ENCODE measurements at regions not wholly inside any gene's neighbourhood (a gene's known extent, or its start where the extent isn't known, plus 50 kb on each side); places are given as distances from the start of the nearest gene placed in this dataset.

DNA sequence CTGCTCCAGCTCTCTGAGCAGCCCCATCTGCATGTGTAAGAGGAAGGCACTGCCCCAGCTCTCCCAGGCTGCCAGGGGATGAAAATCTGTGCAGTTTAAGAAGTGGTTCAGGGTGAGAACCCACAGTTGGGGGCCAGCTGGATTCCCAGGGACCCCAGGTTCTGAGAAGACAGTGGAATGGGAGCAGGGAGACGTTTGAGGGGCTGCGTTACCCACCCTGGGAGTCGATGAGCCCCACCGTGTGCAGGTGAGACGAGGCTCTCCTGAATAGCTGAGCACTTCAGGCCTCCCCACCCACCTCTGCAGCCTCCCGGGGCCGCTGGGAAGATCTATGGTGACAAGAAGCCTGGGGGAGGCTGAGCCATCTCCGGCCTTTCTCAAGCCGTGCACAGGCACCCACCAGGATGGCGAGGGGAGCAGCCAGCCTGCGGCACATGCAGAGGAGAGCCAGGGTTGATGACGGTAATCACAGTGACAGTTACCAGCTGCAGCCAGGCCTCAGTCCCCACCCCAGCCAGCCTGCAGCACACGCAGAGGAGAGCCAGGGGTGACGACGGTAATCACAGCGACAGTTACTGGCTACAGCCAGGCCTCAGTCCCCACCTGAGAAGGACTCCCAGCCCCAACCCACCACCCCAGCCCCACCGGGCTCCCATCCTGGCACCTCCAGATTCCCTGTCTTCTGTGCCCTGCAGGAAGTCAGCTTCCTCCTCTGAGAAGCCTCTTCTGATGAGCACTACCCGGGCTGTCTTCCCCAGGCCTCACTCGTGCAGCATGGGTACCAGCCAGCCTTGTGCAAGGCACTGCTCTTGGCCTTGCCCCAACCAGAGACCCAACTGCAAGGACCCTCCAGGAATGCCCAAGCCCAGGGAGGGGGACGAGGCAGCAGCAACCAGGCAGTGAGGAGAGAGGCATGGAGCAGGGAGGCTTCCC lies 150.8 kb upstream of the PPP1R26 start:
- DNase-seq: no peak

DNA sequence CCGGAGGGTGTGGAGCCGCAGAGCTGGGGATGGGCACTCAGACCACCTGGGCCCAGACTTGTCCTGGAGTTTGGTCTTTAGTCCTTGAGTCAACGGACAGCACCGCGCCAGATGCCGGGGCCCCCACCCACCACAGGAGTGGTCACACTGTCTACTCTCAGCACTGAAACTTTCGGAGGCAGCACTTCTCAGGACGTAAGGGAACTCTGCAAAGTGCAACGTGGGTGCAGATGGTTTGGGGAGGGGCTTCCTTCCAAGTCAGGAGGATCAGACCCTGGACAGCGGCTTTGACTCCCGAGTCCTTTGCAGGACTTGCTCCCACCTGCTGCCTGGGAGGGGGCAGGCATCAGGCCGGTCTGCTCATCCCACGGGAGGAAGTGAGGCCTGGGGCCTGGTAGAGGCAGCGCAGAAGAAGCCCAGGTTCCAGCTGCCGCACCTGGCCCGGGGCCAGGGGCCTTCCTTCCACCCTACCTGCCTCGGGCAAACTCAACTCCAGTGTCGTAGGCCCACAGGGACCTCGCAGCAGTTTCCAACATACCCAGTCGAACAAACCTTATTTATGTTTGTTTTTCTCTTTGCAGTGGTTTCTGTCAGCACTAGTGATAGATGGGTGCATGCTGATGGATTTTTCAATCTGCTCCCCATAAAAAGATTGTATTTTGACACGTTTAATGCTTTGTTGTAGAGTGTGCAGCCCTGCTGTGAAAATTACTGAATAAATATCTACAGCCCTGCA lies 149.8 kb upstream of the PPP1R26 start:
- DNase-seq: no peak

DNA sequence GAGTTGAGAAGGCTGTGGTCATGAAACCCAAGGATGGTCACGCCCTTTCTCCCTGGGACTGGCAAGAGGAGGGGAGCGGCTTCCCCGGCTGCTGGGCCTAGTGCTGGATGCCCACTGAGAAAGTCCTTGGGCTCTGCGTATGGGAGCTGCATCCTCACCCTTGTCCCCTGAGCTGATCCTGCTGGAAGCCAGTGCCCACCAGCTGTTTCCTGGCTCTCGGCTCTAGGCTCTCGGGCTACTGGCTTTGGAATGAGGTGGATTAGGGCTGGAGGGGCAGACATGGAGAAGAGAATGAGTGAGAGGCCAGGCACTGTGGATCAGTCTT lies 149.3 kb upstream of the PPP1R26 start:
- DNase-seq: no peak

DNA sequence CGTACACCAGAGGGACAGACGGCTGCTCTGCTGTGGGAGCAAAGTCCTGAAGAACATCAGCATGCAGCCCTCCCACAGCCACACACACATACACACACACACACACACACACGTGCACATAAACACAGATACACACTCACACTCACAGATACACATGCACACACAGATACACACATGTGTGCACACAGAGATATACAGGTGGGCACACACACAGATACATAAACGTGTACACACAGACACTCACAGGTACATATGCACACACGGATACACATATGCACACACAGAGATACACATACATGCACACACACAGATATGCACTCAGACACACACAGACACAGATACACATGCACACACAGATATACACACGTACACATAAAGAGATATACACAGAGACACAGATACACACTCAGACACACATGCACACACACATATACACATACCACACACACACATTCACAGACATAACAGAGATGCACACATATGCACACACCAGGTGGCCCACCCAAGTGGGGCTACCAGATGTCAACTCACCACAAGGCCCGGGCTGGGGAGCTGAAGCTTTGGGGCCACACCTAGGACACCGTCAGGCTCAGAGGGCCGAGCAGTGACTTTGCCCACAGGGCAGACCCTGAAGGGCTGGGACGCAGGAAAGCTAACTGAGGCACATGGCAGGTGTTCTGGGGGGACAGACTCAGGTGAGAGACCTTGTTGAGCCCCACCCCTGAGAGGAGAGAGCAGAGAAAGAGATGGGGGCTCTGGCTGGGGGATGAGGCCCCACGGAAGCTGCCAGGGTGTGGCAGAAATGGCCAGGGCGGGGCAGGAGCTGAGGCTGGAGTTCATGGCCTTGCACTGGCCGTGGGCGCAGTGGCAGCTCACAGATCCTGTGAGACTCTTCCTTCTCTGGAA lies 148.6 kb upstream of the PPP1R26 start:
- DNase-seq: no peak

DNA sequence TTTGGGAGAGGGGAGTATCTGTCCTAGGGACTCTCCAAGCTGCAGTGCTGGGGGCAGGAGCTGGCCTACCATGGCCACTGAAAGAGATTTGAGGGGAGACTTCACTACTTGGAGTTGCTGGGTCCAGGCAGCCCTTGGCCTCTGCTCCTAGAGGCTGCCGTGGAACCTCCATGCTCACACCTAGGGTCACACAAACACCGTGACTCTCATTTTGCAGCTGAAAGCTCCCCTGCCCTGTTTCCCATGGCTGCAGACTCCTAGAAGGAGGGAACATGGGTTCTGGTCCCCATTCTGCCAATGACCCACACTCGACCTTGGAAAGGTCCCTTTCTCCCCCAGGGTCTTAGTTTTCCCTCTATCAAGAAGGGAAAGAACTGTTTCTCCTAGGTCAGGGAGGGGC lies 147.1 kb upstream of the PPP1R26 start:
- no peak for DNase-seq

DNA sequence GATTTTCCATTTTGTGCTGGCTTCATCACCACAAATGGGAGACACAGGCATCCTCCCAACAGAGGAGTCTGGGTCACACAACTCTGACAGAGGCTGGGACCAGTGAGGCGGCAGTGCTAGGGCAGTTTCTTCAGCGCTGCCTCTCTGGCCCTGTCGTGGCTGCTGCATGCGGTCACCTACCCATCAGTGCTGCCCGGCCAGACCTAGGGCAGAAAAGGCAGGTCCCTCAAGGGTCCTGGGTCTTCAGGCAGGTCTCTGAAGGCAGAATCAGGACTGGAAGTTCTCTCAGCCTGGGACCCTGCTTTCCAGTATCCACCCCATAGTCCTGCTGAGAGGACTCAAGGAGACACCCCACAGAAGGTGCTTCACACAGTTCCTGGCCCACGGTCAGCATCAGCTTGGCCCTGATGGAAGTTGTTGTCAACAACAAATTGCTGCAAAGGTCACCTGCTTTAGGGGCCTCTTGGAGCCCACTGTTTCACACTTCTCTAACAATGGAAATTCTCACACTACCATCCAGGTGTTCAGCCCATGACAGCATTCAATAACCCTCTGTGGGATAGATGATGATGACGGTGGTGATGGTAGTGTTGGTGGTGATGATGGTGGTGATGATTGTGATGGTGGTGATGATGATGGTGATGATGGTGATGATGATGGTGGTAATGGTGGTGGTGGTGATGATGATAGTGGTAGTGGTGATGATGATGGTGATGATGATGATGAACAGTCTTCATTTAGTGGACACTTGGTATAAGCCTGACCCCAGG lies 146.4 kb upstream of the PPP1R26 start:
- no peak for DNase-seq

DNA sequence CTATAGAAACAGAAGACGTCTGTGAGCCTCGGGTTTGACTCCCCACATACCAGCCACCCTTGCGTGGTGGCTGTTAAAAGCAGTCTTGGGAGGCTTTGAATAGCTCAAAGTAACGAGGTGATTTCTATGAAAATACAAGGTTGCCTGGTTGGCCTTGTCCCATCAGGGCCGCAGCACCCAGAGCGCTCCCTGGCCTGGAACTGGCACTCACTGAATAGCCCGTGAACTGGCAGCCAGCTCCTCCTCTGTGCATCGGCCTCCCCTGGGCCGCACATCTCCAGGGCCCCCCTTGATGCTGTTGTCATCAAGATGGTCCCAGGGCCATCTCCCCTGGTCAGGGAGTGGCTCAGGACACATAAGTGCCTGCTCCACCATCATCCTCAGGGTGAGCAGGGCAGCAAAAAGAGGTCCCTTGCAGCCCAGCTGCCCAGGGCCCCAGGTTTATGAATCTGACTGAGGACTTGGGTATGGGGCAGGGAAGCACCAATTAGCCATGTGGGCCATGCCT lies 144.6 kb upstream of the PPP1R26 start:
- no peak for DNase-seq

DNA sequence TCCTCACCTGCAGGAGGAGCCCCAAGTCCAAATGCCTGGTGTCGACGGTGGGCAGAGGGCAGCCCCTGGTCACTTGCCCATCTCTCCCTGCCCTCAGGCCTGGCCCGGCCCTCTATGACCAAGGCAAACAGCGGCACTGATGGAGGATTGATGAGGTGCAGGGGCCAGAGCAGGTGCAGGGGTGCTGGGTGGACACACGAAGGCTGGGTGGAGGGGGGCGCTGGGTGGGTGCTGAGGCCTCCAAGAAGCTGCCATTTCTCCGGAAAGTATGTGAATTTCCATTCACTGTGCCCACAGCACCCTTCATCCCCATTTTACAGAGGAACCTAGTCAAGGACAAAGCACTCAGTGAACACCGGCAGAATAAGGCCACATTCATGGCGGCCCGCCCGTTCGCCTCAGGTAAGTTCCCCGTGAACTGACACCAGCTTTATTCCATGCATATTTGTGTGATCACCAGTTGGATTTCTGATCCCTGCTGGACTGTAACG lies 143.8 kb upstream of the PPP1R26 start:
- DNase-seq: no peak

DNA sequence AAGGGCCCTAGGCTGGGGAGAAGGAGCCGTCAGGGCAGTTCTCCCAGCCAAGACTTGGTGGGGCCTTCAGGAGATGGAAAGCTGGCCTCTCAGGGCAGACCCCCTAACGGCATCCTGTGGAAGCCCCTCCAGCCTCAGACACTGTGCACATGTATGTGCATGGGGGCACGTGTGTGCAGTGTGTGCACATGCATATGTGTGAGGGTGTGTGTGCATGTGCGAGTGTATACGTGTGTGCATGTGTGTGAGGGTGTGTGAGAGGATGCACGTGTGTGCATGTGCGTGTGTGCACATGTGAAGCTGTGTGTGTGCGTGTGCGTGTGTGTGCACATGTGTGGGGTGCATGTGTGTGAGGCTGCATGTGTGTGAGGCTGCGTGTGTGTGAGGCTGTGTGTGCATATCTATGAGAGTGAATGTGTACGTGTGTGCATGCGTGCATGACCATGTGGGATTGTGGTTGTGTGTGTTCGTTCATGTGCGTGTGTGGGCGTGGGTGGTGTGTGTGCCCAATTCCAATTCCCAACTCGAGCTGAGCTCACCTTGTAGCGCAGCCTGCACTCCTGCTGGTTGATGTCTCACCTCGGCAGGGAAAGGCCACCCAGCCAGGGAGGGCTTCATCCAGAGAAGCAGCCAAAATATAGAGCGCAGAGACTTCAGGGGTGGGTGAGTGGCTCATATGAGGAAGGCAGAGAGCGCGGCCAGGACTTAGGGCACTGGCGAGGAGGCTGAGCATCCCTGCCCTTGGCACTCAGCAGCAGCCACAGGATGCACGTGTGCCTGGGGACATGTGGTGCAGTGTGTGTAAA lies 142.7 kb upstream of the PPP1R26 start:
- DNase-seq: no peak

DNA sequence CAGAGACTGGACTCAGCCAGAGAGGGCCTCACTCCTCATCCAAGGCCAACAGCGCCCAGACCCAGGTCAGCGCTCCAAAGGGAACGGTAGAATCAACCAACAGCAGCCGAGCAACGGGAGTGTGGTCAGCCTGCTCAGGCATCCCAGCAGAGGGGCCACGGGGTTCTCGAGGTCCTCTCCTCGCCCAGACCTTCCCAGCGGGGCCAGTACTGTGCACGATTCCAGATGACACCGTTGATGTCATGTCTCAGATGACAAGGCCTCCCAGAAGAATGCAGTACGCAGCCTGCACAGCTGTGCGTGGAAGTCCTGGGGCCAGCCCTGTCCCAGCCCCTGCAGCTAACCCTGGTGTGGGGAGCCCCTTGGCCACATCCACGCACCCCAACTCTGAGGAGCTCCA lies 141.0 kb upstream of the PPP1R26 start:
- no peak for DNase-seq

DNA sequence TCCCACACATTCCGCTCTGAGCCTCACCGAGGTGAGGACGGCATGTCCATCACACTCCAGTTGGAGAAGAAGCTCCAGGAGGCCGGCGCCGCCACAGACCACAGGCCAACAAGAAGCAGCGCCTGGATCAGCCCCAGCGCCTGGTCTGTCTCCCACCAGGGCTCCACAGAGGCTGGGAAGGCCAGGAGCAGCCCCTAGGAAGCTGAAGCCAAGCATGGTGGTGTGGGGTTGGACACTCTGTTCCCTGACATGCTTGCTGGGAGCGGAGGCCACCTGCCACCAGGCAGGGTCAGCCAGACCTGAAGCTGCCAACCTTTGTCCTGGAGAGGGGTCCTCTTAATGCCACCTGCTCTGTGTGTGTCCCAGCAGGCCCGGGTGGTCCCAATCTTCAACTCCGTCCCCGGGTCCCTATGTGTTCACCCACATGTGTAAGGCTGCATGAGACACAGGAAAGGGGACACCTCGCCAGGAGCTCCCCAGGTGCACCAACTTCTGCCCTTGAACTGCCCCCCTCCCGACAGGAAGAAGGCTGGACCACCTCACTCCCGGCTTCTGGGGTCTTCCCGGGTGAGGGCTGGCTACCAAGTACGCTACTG lies 140.1 kb upstream of the PPP1R26 start:
- DNase-seq: no peak

DNA sequence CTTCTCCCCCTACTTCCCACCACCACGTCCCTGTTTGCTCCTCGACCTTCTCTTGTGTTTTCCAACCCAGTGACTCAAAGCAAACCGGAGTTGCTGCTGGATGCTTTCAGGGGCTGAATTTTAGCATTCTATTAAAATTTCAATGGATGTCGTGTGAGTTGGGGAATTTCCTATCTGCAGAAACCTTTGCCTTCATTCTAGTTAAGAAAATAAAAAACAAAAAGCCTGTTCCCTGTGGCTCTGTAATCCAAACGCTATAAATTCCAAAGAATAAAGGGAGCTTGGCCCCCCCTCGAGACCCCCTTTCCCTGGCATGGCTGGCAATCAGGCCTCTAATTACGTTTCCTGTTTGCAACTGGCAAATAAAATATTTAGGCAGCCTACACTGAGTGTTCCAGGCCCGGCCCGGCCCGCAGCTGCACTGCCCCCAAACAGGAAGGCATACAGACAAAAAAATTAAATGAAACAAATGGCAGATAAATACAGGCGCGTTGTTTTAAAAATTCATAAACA lies 139.4 kb upstream of the PPP1R26 start:
- no peak for DNase-seq

DNA sequence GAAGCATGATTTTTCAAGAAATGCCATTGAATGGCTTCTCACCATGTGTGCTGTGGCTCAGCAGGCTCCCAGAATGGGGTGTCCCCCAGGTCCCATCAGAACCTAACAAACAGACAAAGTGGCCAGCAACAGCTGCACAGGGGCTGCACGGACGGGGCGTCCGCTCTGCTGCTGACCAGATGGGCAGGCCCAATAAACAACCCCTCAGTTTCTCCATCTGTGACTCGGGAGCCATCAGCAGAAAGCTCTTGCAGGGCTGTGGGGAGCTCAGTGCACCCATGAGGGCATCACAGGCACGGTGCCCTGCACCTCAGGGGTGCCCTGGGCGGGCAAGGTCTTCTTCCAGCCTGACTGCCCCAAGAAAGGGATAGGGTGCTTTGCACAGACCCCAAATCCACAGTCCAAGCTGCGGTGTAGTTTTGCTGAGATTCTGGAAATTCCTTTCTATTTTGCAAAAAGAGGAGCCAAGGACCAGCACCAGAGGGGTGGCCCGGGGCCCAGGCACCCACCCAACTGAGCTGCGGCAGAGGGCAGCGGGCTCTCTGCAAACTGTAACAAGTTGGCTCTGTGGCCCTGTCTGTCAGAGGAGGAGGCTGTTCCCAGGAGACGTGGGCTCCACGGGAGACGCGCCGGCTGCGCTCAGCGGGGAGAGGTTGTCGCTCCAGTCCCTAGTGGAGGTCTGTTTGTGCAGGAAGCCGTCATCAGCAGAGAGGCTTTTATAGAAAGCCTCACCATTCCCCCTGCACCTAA lies 138.7 kb upstream of the PPP1R26 start:
- DNase-seq: no peak

DNA sequence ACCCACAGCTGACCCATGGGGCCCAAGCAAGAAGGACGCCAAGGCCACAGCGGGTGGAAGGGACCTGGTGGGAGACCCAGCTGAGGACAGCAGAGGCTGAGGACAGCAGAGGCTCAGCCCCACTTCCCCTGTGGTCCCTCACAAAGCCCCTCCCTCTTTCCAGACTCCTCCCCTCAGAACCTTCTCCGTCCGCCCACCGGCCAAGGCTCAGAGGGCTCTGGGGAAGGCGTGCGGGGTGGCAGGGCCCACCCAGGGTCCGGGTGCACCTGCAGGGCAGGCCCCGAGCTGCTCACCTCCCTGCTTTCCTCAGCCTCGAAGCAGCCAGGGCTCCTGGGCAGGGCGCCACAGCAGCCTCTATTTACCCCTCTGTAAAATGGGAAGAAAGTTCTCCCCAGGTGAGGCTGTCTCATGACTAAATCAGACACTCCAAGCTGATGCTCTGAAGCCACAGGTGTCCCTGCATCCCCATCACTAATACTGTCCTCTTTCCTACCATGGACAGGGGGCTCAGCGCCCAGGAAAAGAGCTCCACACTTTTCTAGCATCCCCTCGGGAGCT lies 137.9 kb upstream of the PPP1R26 start:
- no peak for DNase-seq

DNA sequence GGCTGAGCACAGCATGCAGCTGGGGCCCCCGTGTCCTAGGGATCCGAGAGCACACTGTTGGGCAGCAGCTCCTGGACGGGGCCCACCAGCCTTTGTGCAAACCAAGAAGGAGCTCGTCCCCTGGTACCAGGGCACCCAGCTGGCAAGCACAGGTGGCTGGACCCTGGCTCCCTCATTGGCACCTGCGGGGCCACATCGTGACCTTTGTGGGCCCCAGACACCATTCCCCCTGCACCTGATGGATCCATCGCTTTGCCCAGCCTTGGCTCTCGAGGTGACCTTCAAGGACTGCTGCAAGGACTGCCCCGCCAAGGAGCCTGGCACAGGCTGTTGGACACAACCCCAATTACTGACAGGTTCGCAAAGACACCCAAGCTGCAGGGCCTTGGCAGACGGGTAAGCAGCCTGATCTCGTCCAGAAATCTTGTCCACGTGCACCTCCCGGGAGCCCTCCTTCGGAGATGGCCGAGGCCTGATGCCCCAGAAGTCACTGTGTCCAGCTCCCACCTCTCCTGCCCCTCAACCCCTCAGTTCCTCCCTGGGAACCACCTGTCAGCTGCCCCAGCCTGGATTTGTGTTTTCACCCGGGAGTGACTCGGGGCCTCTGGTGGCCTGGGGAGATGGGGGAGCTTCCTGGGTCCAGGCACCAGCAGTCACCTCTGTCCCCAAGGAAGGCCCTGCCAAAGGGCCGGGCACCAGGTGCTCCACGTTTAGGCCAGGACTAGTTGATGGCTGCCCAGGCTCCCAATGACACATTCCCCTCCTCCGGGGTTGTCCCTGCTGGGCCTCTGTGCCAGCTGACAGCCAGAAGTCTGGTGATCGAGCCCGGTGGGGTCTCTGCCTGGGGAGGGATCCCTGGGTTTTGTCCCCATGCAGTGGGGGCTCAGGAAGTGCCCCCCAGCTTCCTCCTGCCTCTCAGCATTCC lies 137.1 kb upstream of the PPP1R26 start:
- DNase-seq: no peak

DNA sequence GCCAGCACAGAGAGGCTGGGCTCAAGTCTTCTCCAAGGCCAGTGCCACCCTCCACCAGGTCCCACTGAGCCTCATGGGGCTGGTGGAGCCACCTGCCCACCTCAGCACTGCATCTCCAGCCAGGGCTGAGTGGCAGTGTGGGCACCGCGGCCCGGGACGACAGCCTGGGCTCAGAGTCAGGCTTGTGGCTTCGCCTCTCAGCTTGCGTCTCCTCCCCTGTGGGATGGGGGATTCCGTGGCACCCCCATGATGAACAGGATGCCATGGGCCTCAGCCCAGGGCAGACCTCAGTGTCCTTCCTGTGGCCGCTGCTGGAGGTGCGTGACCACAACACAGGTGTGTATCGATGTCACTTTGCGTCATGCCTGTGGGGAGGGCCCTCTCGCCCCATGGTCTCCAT lies 136.4 kb upstream of the PPP1R26 start:
- no peak for DNase-seq

DNA sequence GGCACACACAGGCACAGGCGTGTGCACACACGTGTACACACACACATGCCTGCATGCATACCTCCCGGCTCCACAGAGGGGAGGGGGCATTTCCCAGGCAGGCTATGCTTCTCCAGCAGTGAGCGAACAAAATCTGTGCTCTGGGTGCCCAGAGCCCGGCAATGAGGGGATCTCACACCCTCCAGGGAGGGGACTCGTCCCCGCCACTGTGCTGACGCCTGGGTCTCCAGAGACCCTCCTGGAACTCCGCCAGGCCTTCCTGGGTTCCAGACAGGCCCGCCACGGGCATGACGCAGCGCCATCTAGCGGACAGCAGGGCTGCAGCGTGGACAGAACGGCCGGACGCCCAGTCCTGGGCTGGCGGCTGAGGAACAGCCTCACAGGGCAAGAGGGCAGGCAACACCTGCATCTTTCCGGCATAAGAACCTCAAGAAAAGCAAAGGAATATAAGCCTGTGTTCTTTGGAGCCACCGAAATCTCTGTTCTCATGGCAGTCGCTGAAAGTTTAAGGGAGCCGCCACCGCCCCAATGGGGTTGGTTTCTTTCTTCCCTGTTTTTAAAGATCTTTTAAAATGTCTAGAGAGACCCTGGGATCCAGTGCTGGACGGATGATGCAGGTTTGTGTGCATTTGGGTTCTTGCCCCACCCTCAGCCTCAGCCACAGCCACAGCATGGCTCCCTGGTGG lies 135.6 kb upstream of the PPP1R26 start:
- DNase-seq: peak; percentile 92

DNA sequence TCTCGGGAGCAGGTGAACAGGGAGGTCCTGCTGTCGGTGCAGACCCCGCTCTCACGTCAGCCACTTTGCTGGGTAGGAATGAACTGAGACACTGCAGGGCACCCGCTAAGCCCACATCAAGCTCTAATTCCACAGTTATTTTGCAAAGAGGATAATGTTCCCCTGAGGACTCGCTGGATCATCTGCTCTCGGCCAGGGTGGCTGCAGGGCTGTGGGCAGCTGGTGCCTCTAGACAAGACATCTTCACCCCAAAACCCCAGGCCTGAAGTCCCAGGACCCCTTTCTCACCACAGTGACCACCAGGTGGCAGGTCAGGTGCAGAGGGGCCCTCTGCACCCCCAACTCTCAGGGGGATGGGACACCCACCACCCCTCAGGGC lies 135.1 kb upstream of the PPP1R26 start:
- DNase-seq: no peak

Data from 8988T (cell line).